ENCODE measurements at regions not wholly inside any gene's neighbourhood (a gene's known extent, or its start where the extent isn't known, plus 50 kb on each side); places are given as distances from the start of the nearest gene placed in this dataset.

DNA sequence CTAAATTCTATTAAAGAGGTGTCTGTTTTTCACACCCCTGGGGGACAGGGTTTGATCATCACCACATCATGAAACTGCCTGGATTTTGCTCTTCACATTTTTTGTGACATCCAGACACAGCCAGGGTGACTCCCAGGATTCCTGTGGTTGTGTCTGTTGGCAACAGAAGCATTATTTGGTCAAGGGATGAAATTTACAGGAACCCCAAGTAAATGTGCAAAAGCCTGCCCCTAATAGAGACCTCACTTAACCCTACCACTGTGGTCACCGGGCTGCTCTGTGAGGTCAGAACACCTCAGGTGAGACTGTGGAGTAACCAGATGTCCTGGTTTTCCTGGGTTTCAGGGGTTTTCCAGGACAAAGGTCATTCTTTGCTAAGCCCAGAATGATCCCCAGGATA lies 103.8 kb downstream of the DAD1 start:
- TF ChIP-seq POLR2AphosphoS5 (IDR thresholded peaks at IDR 0.05; ENCODE audit: low read depth, low read length) (no peak), FOXP2 (optimal IDR thresholded peaks at IDR 0.05; ENCODE audit: borderline replicate concordance, extremely low read depth, extremely low read length, insufficient read depth) (no peak), TAF1 (IDR thresholded peaks at IDR 0.05; ENCODE audit: borderline replicate concordance, insufficient read depth, low read length) (no peak), SIN3A (IDR thresholded peaks at IDR 0.05; ENCODE audit: borderline replicate concordance, insufficient read depth, low read length) (no peak)
- TF ChIP-seq, protein P1, sequence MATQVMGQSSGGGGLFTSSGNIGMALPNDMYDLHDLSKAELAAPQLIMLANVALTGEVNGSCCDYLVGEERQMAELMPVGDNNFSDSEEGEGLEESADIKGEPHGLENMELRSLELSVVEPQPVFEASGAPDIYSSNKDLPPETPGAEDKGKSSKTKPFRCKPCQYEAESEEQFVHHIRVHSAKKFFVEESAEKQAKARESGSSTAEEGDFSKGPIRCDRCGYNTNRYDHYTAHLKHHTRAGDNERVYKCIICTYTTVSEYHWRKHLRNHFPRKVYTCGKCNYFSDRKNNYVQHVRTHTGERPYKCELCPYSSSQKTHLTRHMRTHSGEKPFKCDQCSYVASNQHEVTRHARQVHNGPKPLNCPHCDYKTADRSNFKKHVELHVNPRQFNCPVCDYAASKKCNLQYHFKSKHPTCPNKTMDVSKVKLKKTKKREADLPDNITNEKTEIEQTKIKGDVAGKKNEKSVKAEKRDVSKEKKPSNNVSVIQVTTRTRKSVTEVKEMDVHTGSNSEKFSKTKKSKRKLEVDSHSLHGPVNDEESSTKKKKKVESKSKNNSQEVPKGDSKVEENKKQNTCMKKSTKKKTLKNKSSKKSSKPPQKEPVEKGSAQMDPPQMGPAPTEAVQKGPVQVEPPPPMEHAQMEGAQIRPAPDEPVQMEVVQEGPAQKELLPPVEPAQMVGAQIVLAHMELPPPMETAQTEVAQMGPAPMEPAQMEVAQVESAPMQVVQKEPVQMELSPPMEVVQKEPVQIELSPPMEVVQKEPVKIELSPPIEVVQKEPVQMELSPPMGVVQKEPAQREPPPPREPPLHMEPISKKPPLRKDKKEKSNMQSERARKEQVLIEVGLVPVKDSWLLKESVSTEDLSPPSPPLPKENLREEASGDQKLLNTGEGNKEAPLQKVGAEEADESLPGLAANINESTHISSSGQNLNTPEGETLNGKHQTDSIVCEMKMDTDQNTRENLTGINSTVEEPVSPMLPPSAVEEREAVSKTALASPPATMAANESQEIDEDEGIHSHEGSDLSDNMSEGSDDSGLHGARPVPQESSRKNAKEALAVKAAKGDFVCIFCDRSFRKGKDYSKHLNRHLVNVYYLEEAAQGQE (IDR thresholded peaks at IDR 0.05; ENCODE audit: insufficient read depth in 1 of 2, low read depth in 2 of 2, low read length in 2 of 2), result no peak

DNA sequence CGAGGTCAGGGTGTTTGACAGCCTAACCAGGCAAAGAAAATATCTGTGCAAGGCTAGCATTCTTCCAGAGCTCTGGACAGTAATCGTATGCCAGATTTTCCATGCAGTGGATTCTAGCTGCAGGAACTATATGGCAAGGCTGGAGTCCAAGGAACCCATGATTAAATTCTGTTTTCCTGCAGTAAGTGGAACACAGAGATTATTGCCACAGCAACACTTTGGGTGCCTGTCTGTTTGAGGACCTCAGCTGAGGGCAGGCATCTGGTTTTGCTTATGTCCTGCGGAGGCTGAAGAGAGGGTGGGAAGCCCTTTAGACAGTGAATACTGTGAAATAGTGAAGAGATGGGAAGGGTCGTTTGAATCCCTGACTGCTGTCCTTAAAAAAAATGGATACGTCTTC lies 104.4 kb downstream of the DAD1 start:
- TF ChIP-seq TAF1 (IDR thresholded peaks at IDR 0.05; ENCODE audit: borderline replicate concordance, insufficient read depth, low read length) (no peak), SIN3A (IDR thresholded peaks at IDR 0.05; ENCODE audit: borderline replicate concordance, insufficient read depth, low read length) (no peak), POLR2AphosphoS5 (IDR thresholded peaks at IDR 0.05; ENCODE audit: low read depth, low read length) (no peak), FOXP2 (optimal IDR thresholded peaks at IDR 0.05; ENCODE audit: borderline replicate concordance, extremely low read depth, extremely low read length, insufficient read depth) (no peak)
- TF ChIP-seq, protein P1 (IDR thresholded peaks at IDR 0.05; ENCODE audit: insufficient read depth in 1 of 2, low read depth in 2 of 2, low read length in 2 of 2), result no peak

DNA sequence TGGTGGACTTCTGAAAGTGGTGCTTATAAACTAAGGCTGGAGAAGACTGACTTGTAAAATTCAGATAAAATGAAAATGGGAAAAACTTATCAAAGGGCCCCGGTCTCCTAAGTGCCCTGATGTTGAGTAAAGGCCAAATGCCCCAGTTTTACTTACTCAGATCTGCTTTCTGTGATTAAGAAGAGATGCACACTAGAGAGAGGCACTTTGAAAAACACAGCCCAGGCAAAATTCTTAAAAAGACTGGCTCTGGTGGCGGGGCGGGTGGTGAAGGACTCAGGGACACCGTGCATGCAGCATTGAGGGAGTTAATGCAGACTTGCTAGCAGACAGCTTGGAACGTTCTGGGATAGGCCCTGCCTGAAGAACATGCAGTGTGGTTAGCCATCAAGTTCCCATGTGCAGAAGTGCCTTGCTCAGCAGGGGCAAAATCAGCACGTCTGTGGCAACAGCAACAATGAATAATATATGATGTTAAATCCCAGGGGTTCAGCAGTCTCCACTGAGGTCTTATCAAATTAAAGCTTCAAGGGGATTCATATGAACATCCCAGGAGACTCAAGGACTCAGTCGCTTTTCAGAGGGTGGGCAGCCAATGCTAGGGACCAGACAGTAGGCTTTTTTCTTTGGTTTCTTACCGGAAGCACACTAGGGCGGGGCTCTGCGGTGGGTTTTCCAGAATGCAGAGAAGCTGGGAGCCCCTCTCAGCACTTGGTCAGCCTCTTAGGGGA lies 105.0 kb downstream of the DAD1 start:
- TF ChIP-seq TAF1 (IDR thresholded peaks at IDR 0.05; ENCODE audit: borderline replicate concordance, insufficient read depth, low read length) (no peak), FOXP2 (optimal IDR thresholded peaks at IDR 0.05; ENCODE audit: borderline replicate concordance, extremely low read depth, extremely low read length, insufficient read depth) (no peak), SIN3A (IDR thresholded peaks at IDR 0.05; ENCODE audit: borderline replicate concordance, insufficient read depth, low read length) (no peak), POLR2AphosphoS5 (IDR thresholded peaks at IDR 0.05; ENCODE audit: low read depth, low read length) (no peak)
- TF ChIP-seq, protein P1 (IDR thresholded peaks at IDR 0.05; ENCODE audit: insufficient read depth in 1 of 2, low read depth in 2 of 2, low read length in 2 of 2), result no peak

DNA sequence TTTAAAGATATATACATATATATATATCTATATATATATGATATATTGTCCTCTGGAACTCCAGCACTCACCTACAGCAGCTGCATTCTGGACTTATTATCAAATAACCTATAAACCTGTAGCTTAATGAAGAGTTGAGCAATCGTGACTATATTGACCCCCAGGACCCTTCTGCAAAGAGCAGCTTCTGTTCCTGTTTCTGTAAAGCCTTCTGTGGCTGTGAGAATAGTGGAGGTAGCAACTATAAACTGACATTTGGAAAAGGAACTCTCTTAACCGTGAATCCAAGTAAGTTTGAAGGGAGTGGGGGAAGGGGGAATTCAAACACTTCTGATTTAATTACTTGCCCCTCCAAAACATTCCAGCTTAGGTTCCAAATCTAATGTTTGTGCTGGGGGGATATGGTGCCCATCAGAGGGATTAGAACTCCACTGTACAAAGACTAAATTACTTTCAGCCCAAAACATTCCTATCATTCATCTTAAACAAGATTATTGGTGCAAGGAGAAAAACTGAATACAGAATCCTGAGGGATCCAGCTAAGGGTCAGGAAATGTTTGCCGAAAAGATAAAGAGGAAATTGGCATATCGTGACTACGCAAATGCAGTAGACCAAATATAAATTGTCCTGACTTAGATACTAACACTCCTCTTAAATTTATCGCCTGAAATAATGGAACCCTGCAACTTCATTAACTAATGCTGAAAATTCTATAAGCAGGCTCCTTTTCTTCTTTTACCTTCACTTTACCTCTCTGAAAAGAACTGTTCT lies 106.1 kb downstream of the DAD1 start:
- no peak for TF ChIP-seq TAF1 (IDR thresholded peaks at IDR 0.05; ENCODE audit: borderline replicate concordance, insufficient read depth, low read length)
- no peak for TF ChIP-seq FOXP2 (optimal IDR thresholded peaks at IDR 0.05; ENCODE audit: borderline replicate concordance, extremely low read depth, extremely low read length, insufficient read depth)
- TF ChIP-seq, protein P1 (IDR thresholded peaks at IDR 0.05; ENCODE audit: insufficient read depth in 1 of 2, low read depth in 2 of 2, low read length in 2 of 2), result no peak
- TF ChIP-seq POLR2AphosphoS5 (IDR thresholded peaks at IDR 0.05; ENCODE audit: low read depth, low read length), result no peak
- TF ChIP-seq SIN3A (IDR thresholded peaks at IDR 0.05; ENCODE audit: borderline replicate concordance, insufficient read depth, low read length), result no peak

All from PFSK-1 (cell line).